H9 (cell line): ENCODE measurements at regions not wholly inside any gene's neighbourhood (a gene's known extent, or its start where the extent isn't known, plus 50 kb on each side); places are given as distances from the start of the nearest gene placed in this dataset.

ENCODE experiments used
- DNase-seq: peaks from one replicate; pipeline ENCODE4 v3.0.0-alpha.2; 2017
- H2AFZ ChIP-seq: one replicate; pipeline ENCODE4 v1.6.1; 2013; ENCODE audit warnings: mild to moderate bottlenecking, low read length, control low read depth, moderate library complexity
- H2AK5ac ChIP-seq: 2 replicates; pipeline ENCODE4 v1.6.1; 2013; ENCODE audit warnings: low read length, control low read depth, mixed read lengths; ENCODE audit not compliant: insufficient read length
- H2BK120ac ChIP-seq: one replicate; pipeline ENCODE4 v1.6.1; 2013; ENCODE audit warnings: low read depth, mild to moderate bottlenecking, low read length, control low read depth, inconsistent platforms; ENCODE audit not compliant: poor library complexity, severe bottlenecking
- H2BK12ac ChIP-seq: 2 replicates; pipeline ENCODE4 v1.6.1; 2013; ENCODE audit warnings: low read length, control low read depth, mixed read lengths, low read depth; ENCODE audit not compliant: insufficient read length
- H2BK15ac ChIP-seq: 2 replicates; pipeline ENCODE4 v1.6.1; 2013; ENCODE audit warnings: low read depth, low read length, control low read depth
- H2BK20ac ChIP-seq: one replicate; pipeline ENCODE4 v1.6.1; 2013; ENCODE audit warnings: low read depth, mild to moderate bottlenecking, low read length, control low read depth, inconsistent platforms; ENCODE audit not compliant: poor library complexity, severe bottlenecking
- H2BK5ac ChIP-seq: 2 replicates; pipeline ENCODE4 v1.6.1; 2013; ENCODE audit warnings: low read length, control low read depth, mixed read lengths; ENCODE audit not compliant: insufficient read length
- H3K14ac ChIP-seq: 2 replicates; pipeline ENCODE4 v1.6.1; 2013; ENCODE audit warnings: low read length, control low read depth; ENCODE audit not compliant: insufficient read depth
- H3K18ac ChIP-seq: 2 replicates; pipeline ENCODE4 v1.6.1; 2013; ENCODE audit warnings: low read depth, mild to moderate bottlenecking, mixed read lengths, low read length, control low read depth; ENCODE audit not compliant: insufficient read length
- H3K23ac ChIP-seq: 2 replicates; pipeline ENCODE4 v1.6.1; 2013; ENCODE audit warnings: low read length, control low read depth, mixed read lengths, low read depth; ENCODE audit not compliant: insufficient read length
- H3K23me2 ChIP-seq: 2 replicates; pipeline ENCODE4 v1.6.1; 2013; ENCODE audit warnings: low read depth, mild to moderate bottlenecking, mixed read lengths, low read length, control low read depth; ENCODE audit not compliant: insufficient read length, poor library complexity, severe bottlenecking
- H3K27ac ChIP-seq: 2 replicates; pipeline ENCODE4 v1.5.1; 2013; ENCODE audit warnings: low read length, control low read depth, mixed read lengths, low read depth; ENCODE audit not compliant: insufficient read length
- H3K27me3 ChIP-seq: 2 replicates; pipeline ENCODE4 v1.6.1; 2013; ENCODE audit warnings: low read length, control low read depth, inconsistent platforms; ENCODE audit not compliant: insufficient read depth
- H3K4ac ChIP-seq: 2 replicates; pipeline ENCODE4 v1.6.1; 2013; ENCODE audit warnings: low read depth, mild to moderate bottlenecking, control low read depth, inconsistent platforms, low read length, moderate library complexity
- H3K4me1 ChIP-seq: 2 replicates; pipeline ENCODE4 v1.6.1; 2013; ENCODE audit warnings: low read length, control low read depth, inconsistent platforms; ENCODE audit not compliant: insufficient read depth
- H3K4me2 ChIP-seq: 2 replicates; pipeline ENCODE4 v1.6.1; 2013; ENCODE audit warnings: low read length, control low read depth, mixed read lengths; ENCODE audit not compliant: insufficient read length, insufficient read depth
- H3K56ac ChIP-seq: 2 replicates; pipeline ENCODE4 v1.6.1; 2013; ENCODE audit warnings: low read depth, mild to moderate bottlenecking, mixed read lengths, low read length, control low read depth; ENCODE audit not compliant: insufficient read length
- H3K79me1 ChIP-seq: 2 replicates; pipeline ENCODE4 v1.6.1; 2013; ENCODE audit warnings: low read depth, mild to moderate bottlenecking, moderate library complexity, low read length, control low read depth, inconsistent platforms; ENCODE audit not compliant: insufficient read depth, poor library complexity, severe bottlenecking
- H3K79me2 ChIP-seq: 2 replicates; pipeline ENCODE4 v1.6.1; 2013; ENCODE audit warnings: low read length, control low read depth, inconsistent platforms; ENCODE audit not compliant: insufficient read depth
- H3K9ac ChIP-seq: 2 replicates; pipeline ENCODE4 v1.6.1; 2013; ENCODE audit warnings: low read length, control low read depth, mixed read lengths; ENCODE audit not compliant: insufficient read length; ENCODE audit errors: extremely low read depth
- H3K9me3 ChIP-seq: one replicate; pipeline ENCODE4 v1.6.1; 2013; ENCODE audit warnings: low read depth, low read length, inconsistent platforms; ENCODE audit not compliant: control insufficient read depth
- H3T11ph ChIP-seq: one replicate; pipeline ENCODE4 v1.6.1; 2013; ENCODE audit warnings: mild to moderate bottlenecking, low read length, control low read depth, inconsistent platforms
- H4K20me1 ChIP-seq: one replicate; pipeline ENCODE4 v1.6.1; 2013; ENCODE audit not compliant: control insufficient read depth, insufficient read length, insufficient read depth
- H4K5ac ChIP-seq: 2 replicates; pipeline ENCODE4 v1.6.1; 2013; ENCODE audit warnings: low read depth, mild to moderate bottlenecking, mixed read lengths, low read length, control low read depth; ENCODE audit not compliant: insufficient read length
- H4K8ac ChIP-seq: replicated peaks from 2 replicates; pipeline ENCODE4 v1.6.1; 2013; ENCODE audit warnings: low read length, control low read depth, mixed read lengths, low read depth; ENCODE audit not compliant: insufficient read length
- H4K91ac ChIP-seq: 2 replicates; pipeline ENCODE4 v1.6.1; 2013; ENCODE audit warnings: low read depth, mild to moderate bottlenecking, moderate library complexity, mixed read lengths, low read length, control low read depth; ENCODE audit not compliant: insufficient read length
- H3K27ac Mint-ChIP-seq, 3 experiments: 2 replicates in 2 of 3; 3 replicates in 1 of 3; pipeline ENCODE4 v1.8.0; 2020 to 2021; ENCODE audit warnings: mixed read lengths in 3 of 3, mild to moderate bottlenecking in 1 of 3, moderate library complexity in 1 of 3
- H3K27me3 Mint-ChIP-seq: 2 replicates; pipeline ENCODE4 v1.8.0; 2021; ENCODE audit warnings: low read depth, mild to moderate bottlenecking, moderate library complexity, mixed read lengths
- H3K36me3 Mint-ChIP-seq, 3 experiments: 2 replicates in 2 of 3; 3 replicates in 1 of 3; pipeline ENCODE4 v1.8.0; 2020 to 2021; ENCODE audit warnings: low read depth in 3 of 3, mixed read lengths in 3 of 3; ENCODE audit not compliant: insufficient read depth in 1 of 3
- H3K4me1 Mint-ChIP-seq, 2 experiments: 2 replicates each; pipeline ENCODE4 v1.8.0; 2020; ENCODE audit warnings: mixed read lengths in 2 of 2
- H3K4me3 Mint-ChIP-seq, 2 experiments: 2 replicates in 1 of 2; 3 replicates in 1 of 2; pipeline ENCODE4 v1.8.0; 2020 to 2021; ENCODE audit warnings: mild to moderate bottlenecking in 2 of 2, mixed read lengths in 2 of 2, moderate library complexity in 1 of 2
- H3K9me3 Mint-ChIP-seq, 2 experiments: 2 replicates in 1 of 2; 3 replicates in 1 of 2; pipeline ENCODE4 v1.8.0; 2020; ENCODE audit warnings: mild to moderate bottlenecking in 2 of 2, mixed read lengths in 2 of 2, moderate library complexity in 1 of 2
- WGBS: extraction: QIAGEN DNeasy Blood & Tissue Kit; methylation state at CpG from one replicate; pipeline ENCODE4 v1.1.7; 2013; ENCODE audit warnings: missing lambda C conversion rate, low lambda C conversion rate, mixed read lengths; ENCODE audit not compliant: insufficient read length; ENCODE audit errors: extremely low coverage; 5-methylcytosine and 5-hydroxymethylcytosine counted together
- TF ChIP-seq, protein P1 (sequence below): fragments of 200-600 bp; sonication (generic); conservative IDR thresholded peaks from 3 replicates; pipeline ENCODE4 v1.8.0; 2021; ENCODE audit warnings: antibody characterized with exemption, mild to moderate bottlenecking

DNA sequence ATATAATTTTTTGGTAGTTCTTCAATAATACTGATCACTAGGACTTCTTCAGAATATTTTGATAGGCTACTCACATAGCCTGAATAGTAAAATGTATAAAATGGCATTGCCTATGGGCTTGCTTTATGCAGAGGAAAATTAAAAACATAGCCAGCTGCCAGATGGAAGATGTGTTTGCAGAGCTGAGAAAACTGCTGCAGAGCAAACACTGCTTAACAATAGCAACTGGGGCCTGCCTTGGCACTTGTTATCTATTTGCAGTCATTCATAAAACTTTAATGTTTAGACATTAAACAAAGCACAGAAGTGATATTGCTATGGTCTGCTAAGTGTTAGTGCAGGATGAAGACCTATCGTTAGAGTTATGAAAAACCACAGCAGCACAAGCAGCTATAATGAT is 151.5 kb upstream of the SMC2 start:
- Histone ChIP-seq H3K4me2 (no peak overlapping the region), H3K56ac (no peak overlapping the region), H4K91ac (no peak overlapping the region), H4K5ac (no peak overlapping the region), H3K23me2 (no peaks in the 10 kb centered on the region), H3T11ph (no peak overlapping the region), H3K14ac (no peak overlapping the region), H3K79me1 (no peaks in the 10 kb centered on the region), H3K4ac (no peak overlapping the region), H2BK5ac (no peak overlapping the region), H3K23ac (no peak overlapping the region), H2BK120ac (no peak overlapping the region), H2BK20ac (no peak overlapping the region), H3K9me3 (no peaks in the 10 kb centered on the region), H3K27me3 (no peaks in the 10 kb centered on the region), H4K8ac (no peak overlapping the region), H2AFZ (no peak overlapping the region), H4K20me1 (no peaks in the 10 kb centered on the region), H3K4me1 (no peaks in the 10 kb centered on the region), H2BK12ac (no peak overlapping the region), H2AK5ac (no peak overlapping the region), H3K27ac (no peak overlapping the region), H3K79me2 (no peaks in the 10 kb centered on the region), H2BK15ac (no peak overlapping the region), H3K9ac (no peak overlapping the region), H3K18ac (no peak overlapping the region)
- no peak overlapping the region for H3K4me3 Mint-ChIP-seq
- WGBS = no CpG with 5 or more reads among the region's 1 CpG
- H3K27me3 Mint-ChIP-seq = no peaks in the 10 kb centered on the region
- peaks cover 3 to 5% of the 10 kb centered on the region in 2 experiments for H3K4me1 Mint-ChIP-seq
- TF ChIP-seq, protein P1, sequence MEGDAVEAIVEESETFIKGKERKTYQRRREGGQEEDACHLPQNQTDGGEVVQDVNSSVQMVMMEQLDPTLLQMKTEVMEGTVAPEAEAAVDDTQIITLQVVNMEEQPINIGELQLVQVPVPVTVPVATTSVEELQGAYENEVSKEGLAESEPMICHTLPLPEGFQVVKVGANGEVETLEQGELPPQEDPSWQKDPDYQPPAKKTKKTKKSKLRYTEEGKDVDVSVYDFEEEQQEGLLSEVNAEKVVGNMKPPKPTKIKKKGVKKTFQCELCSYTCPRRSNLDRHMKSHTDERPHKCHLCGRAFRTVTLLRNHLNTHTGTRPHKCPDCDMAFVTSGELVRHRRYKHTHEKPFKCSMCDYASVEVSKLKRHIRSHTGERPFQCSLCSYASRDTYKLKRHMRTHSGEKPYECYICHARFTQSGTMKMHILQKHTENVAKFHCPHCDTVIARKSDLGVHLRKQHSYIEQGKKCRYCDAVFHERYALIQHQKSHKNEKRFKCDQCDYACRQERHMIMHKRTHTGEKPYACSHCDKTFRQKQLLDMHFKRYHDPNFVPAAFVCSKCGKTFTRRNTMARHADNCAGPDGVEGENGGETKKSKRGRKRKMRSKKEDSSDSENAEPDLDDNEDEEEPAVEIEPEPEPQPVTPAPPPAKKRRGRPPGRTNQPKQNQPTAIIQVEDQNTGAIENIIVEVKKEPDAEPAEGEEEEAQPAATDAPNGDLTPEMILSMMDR = no peak
- H3K27ac Mint-ChIP-seq = no peak overlapping the region
- no peaks in the 10 kb centered on the region for H3K36me3 Mint-ChIP-seq
- no peak for DNase-seq
- H3K9me3 Mint-ChIP-seq = no peaks in the 10 kb centered on the region
